WTC11 (cell line): ENCODE measurements at regions not wholly inside any gene's neighbourhood (a gene's known extent, or its start where the extent isn't known, plus 50 kb on each side); places are given as distances from the start of the nearest gene placed in this dataset.

Experiments used
- ATAC-seq: fragments of 200-7000 bp; cut with Tn5 transposase; 2 replicates; pipeline ENCODE4 v1.10.0; 2021; ENCODE audit warnings: mild to moderate bottlenecking, moderate library complexity
- CTCF ChIA-PET: fragments of 300-600 bp; sonication (Branson Sonifier 250); formaldehyde crosslinking; loops from one replicate; lab custom pipeline; 2021; ENCODE audit warnings: antibody characterized with exemption; lab: Charles Lee
- POLR2A ChIA-PET: fragments of 350-600 bp; sonication (Branson Sonifier 250); formaldehyde crosslinking; loops from one replicate; lab custom pipeline; 2021; ENCODE audit warnings: antibody characterized with exemption; lab: Charles Lee
- DNase-seq: peaks from one replicate; pipeline ENCODE4 v3.0.0; 2021; ENCODE audit warnings: low spot score
- H3K27ac Mint-ChIP-seq: 2 replicates; pipeline ENCODE4 v1.8.0; 2021; ENCODE audit warnings: mixed read lengths
- H3K27me3 Mint-ChIP-seq: 2 replicates; pipeline ENCODE4 v1.8.0; 2021; ENCODE audit warnings: low read depth, mild to moderate bottlenecking, moderate library complexity, mixed read lengths
- H3K36me3 Mint-ChIP-seq: 2 replicates; pipeline ENCODE4 v1.8.0; 2021; ENCODE audit warnings: mixed read lengths
- H3K4me1 Mint-ChIP-seq: 2 replicates; pipeline ENCODE4 v1.8.0; 2022; ENCODE audit warnings: mixed read lengths
- H3K4me3 Mint-ChIP-seq: 2 replicates; pipeline ENCODE4 v1.8.0; 2021; ENCODE audit warnings: mild to moderate bottlenecking, moderate library complexity, mixed read lengths
- H3K9me3 Mint-ChIP-seq: 2 replicates; pipeline ENCODE4 v1.8.0; 2021; ENCODE audit warnings: mixed read lengths
- CREB1 ChIP-seq: sonication (generic); formaldehyde crosslinking; IDR thresholded peaks from 2 replicates; pipeline ENCODE4 v1.8.0; 2023; ENCODE audit warnings: mild to moderate bottlenecking, missing genetic modification reagents
- CREM ChIP-seq: sonication (generic); formaldehyde crosslinking; IDR thresholded peaks from 2 replicates; pipeline ENCODE4 v1.8.1; 2022; ENCODE audit warnings: mild to moderate bottlenecking, missing genetic modification reagents, moderate library complexity
- CTCF ChIP-seq: fragments of 200-600 bp; IDR thresholded peaks from 2 replicates; pipeline ENCODE4 v1.8.0; 2022; ENCODE audit warnings: antibody characterized with exemption
- E2F1 ChIP-seq: sonication (generic); formaldehyde crosslinking; IDR thresholded peaks from 2 replicates; pipeline ENCODE4 v1.8.0; 2022; ENCODE audit warnings: mild to moderate bottlenecking, missing genetic modification reagents
- FOXK1 ChIP-seq: sonication (generic); formaldehyde crosslinking; IDR thresholded peaks from 2 replicates; pipeline ENCODE4 v1.8.0; 2022; ENCODE audit warnings: mild to moderate bottlenecking, moderate library complexity, missing genetic modification reagents
- IRF1 ChIP-seq: sonication (generic); formaldehyde crosslinking; IDR thresholded peaks from 2 replicates; pipeline ENCODE4 v1.8.0; 2023; ENCODE audit warnings: missing genetic modification reagents
- IRF2 ChIP-seq: sonication (generic); formaldehyde crosslinking; IDR thresholded peaks from 2 replicates; pipeline ENCODE4 v1.8.0; 2022; ENCODE audit warnings: low read depth, missing genetic modification reagents, borderline replicate concordance
- JAZF1 ChIP-seq: fragments of 250-450 bp; sonication (Bioruptor Pico); IDR thresholded peaks from 2 replicates; pipeline ENCODE4 v1.9.0; 2021; ENCODE audit warnings: moderate library complexity, mild to moderate bottlenecking, inconsistent platforms
- KAT7 ChIP-seq: sonication (generic); formaldehyde crosslinking; IDR thresholded peaks from 2 replicates; pipeline ENCODE4 v1.8.1; 2023; ENCODE audit warnings: missing genetic modification reagents, mild to moderate bottlenecking, borderline replicate concordance
- MAX ChIP-seq: sonication (generic); formaldehyde crosslinking; IDR thresholded peaks from 2 replicates; pipeline ENCODE4 v1.8.0; 2022; ENCODE audit warnings: mild to moderate bottlenecking, missing genetic modification reagents
- MYBL2 ChIP-seq: sonication (generic); formaldehyde crosslinking; IDR thresholded peaks from 2 replicates; pipeline ENCODE4 v1.8.1; 2023; ENCODE audit warnings: mild to moderate bottlenecking, moderate library complexity, missing genetic modification reagents
- NFE2L1 ChIP-seq: sonication (generic); formaldehyde crosslinking; IDR thresholded peaks from 2 replicates; pipeline ENCODE4 v1.8.1; 2023; ENCODE audit warnings: missing genetic modification reagents
- NFYB ChIP-seq: sonication (generic); formaldehyde crosslinking; conservative IDR thresholded peaks from 2 replicates; pipeline ENCODE4 v1.8.0; 2022; ENCODE audit warnings: low read depth, missing genetic modification reagents
- NR2C2 ChIP-seq: sonication (generic); formaldehyde crosslinking; IDR thresholded peaks from 2 replicates; pipeline ENCODE4 v1.8.0; 2022; ENCODE audit warnings: mild to moderate bottlenecking, missing genetic modification reagents
- OVOL2 ChIP-seq: fragments of 250-450 bp; sonication (Bioruptor Pico); IDR thresholded peaks from 2 replicates; pipeline ENCODE4 v1.9.0; 2021; ENCODE audit warnings: mild to moderate bottlenecking, borderline replicate concordance
- USF2 ChIP-seq: sonication (generic); formaldehyde crosslinking; IDR thresholded peaks from 2 replicates; pipeline ENCODE4 v1.8.1; 2023; ENCODE audit warnings: mild to moderate bottlenecking, missing genetic modification reagents, moderate library complexity
- ZBTB43 ChIP-seq: sonication (generic); formaldehyde crosslinking; IDR thresholded peaks from 2 replicates; pipeline ENCODE4 v1.8.1; 2023; ENCODE audit warnings: mild to moderate bottlenecking, missing genetic modification reagents
- ZNF138 ChIP-seq: sonication (generic); formaldehyde crosslinking; conservative IDR thresholded peaks from 2 replicates; pipeline ENCODE4 v1.8.1; 2022; ENCODE audit warnings: mild to moderate bottlenecking, moderate library complexity, missing genetic modification reagents
- ZNF416 ChIP-seq: fragments of 250-450 bp; sonication (Bioruptor Pico); IDR thresholded peaks from 2 replicates; pipeline ENCODE4 v1.9.0; 2021; ENCODE audit warnings: mild to moderate bottlenecking, inconsistent platforms
- ZNF425 ChIP-seq: fragments of 250-450 bp; sonication (Bioruptor Pico); conservative IDR thresholded peaks from 2 replicates; pipeline ENCODE4 v1.9.0; 2021; ENCODE audit warnings: mild to moderate bottlenecking

- no peaks in the 10 kb centered on the region for H3K4me1 Mint-ChIP-seq
- no peaks in the 10 kb centered on the region for H3K36me3 Mint-ChIP-seq
- no peaks in the 10 kb centered on the region; the same call in 1 of the 2 replicates for H3K27me3 Mint-ChIP-seq
- TF ChIP-seq CTCF: peak; percentile 37; the same call in 1 of the 2 replicates
- no peak for TF ChIP-seq NFE2L1 (CRISPR knock-in tag)
- H3K9me3 Mint-ChIP-seq: peaks cover 20% of the 10 kb centered on the region
- CTCF ChIA-PET: interaction anchor here (0.6 to 2.4 kb wide), 21 partner anchors 20 to 782 kb away, joined by 3 to 95 read pairs (median 4); partner anchors contain the start of gene DMRTA1
- POLR2A ChIA-PET: interaction anchor here (0.6 kb wide), 2 partner anchors 11 to 338 kb away, joined by 3 to 5 read pairs; no protein-coding TSS in a partner anchor
- ATAC-seq (peak; percentile 63; the same call in 1 of the 2 replicates), DNase-seq (peak; percentile 13)
- no peak overlapping the region for H3K27ac Mint-ChIP-seq
- H3K4me3 Mint-ChIP-seq: no peak overlapping the region
These were observed 139.5 kb upstream of the DMRTA1 start for GRCh38 chr9:22307013-22307711.

DNA sequence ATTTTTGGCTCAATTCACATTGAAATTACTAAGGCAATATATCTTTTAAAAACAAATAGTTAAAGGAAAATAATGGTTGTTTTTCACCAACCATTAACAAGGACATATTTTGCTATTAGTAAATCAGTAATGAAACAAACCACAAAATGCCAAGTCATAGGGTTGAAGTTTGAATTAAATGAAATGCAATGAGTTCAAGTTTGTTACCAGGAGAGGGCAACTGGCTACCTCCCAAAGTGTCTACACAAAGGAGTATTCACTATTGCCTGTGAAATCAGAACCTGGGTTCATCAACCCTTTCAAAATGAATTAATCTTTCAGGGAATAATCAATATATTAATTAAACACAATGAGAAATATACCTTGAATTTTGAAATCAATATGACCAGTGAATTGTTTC, 138.4 kb upstream of the DMRTA1 start:
- CTCF ChIA-PET: no interaction called here
- Mint-ChIP-seq H3K27ac (no peak overlapping the region), H3K27me3 (no peaks in the 10 kb centered on the region; the same call in 1 of the 2 replicates)

GRCh38 chr9:22316645-22317044, 130.0 kb upstream of the DMRTA1 start:
- CTCF ChIA-PET: no interaction called here
- TF ChIP-seq ZBTB43 (CRISPR knock-in tag) (no peak), MYBL2 (no peak), NFYB (CRISPR knock-in tag) (no peak), JAZF1 (no peak), ZNF416 (CRISPR knock-in tag) (no peak), NR2C2 (CRISPR knock-in tag) (no peak), FOXK1 (CRISPR knock-in tag) (no peak), ZNF425 (CRISPR knock-in tag) (no peak), OVOL2 (CRISPR knock-in tag) (no peak), USF2 (CRISPR knock-in tag) (no peak), E2F1 (CRISPR knock-in tag) (no peak), IRF1 (CRISPR knock-in tag) (no peak), CREM (CRISPR knock-in tag) (no peak)

More for the DNA sequence above, 138.4 kb upstream of the DMRTA1 start:
- ATAC-seq (no peak), DNase-seq (no peak)
- peaks cover 20% of the 10 kb centered on the region for H3K9me3 Mint-ChIP-seq
- no peak for TF ChIP-seq IRF2 (CRISPR knock-in tag)
- TF ChIP-seq IRF1 (CRISPR knock-in tag): no peak
- TF ChIP-seq CREB1 (CRISPR knock-in tag): no peak
- no peak for TF ChIP-seq KAT7
- no peak for TF ChIP-seq USF2 (CRISPR knock-in tag)
- TF ChIP-seq ZNF138: no peak
- TF ChIP-seq MAX: no peak
- no peaks in the 10 kb centered on the region for H3K4me1 Mint-ChIP-seq
- POLR2A ChIA-PET: no interaction called here
- no peaks in the 10 kb centered on the region for H3K36me3 Mint-ChIP-seq
- no peak overlapping the region for H3K4me3 Mint-ChIP-seq

More at GRCh38 chr9:22316645-22317044, 130.0 kb upstream of the DMRTA1 start:
- H3K4me1 Mint-ChIP-seq: no peaks in the 10 kb centered on the region
- no peaks in the 10 kb centered on the region; the same call in 1 of the 2 replicates for H3K27me3 Mint-ChIP-seq
- H3K4me3 Mint-ChIP-seq: no peak overlapping the region
- POLR2A ChIA-PET: no interaction called here
- peak; percentile 11 for DNase-seq
- no peak overlapping the region for H3K27ac Mint-ChIP-seq
- ATAC-seq: no peak
- H3K36me3 Mint-ChIP-seq: peaks cover 28% of the 10 kb centered on the region
- peaks cover 40% of the 10 kb centered on the region for H3K9me3 Mint-ChIP-seq
